Skeletal muscle tissue (tissue), 3 donors: ENCODE measurements at regions not wholly inside any gene's neighbourhood (a gene's known extent, or its start where the extent isn't known, plus 50 kb on each side); places are given as distances from the start of the nearest gene placed in this dataset.

Source experiments
- H3K27ac ChIP-seq: one replicate; pipeline ENCODE4 v1.7.0; 2013; ENCODE audit warnings: mild to moderate bottlenecking, low read depth, low read length, inconsistent platforms
- H3K27me3 ChIP-seq, 3 donors: one replicate each; pipeline ENCODE4 v1.7.0; 2013; ENCODE audit warnings: low read length in 3 of 3; ENCODE audit not compliant: control insufficient read depth in 3 of 3, insufficient read depth in 3 of 3
- H3K36me3 ChIP-seq, 3 donors: one replicate each; pipeline ENCODE4 v1.7.0; 2013; ENCODE audit warnings: low read length in 3 of 3; ENCODE audit not compliant: control insufficient read depth in 3 of 3, insufficient read depth in 3 of 3
- H3K4me1 ChIP-seq, 3 donors: one replicate each; pipeline ENCODE4 v1.7.0; 2013; ENCODE audit warnings: low read length in 3 of 3, mild to moderate bottlenecking in 3 of 3; ENCODE audit not compliant: control insufficient read depth in 3 of 3, insufficient read depth in 3 of 3
- H3K4me3 ChIP-seq, 3 donors: one replicate each; pipeline ENCODE4 v1.7.0; 2013; ENCODE audit warnings: low read length in 3 of 3
- H3K9ac ChIP-seq, 3 donors: one replicate each; pipeline ENCODE4 v1.7.0; 2013; ENCODE audit warnings: low read length in 3 of 3, mild to moderate bottlenecking in 3 of 3, moderate library complexity in 2 of 3, low read depth in 1 of 3
- H3K9me3 ChIP-seq, 3 donors: one replicate each; pipeline ENCODE4 v1.7.0; 2013; ENCODE audit warnings: low read length in 3 of 3; ENCODE audit not compliant: control insufficient read depth in 3 of 3
- donor health status: Osteomylitis.

- H3K36me3 ChIP-seq = no peaks in the 10 kb centered on the region
- no peak overlapping the region for H3K9ac ChIP-seq
- no peak overlapping the region for H3K4me3 ChIP-seq
- no peaks in the 10 kb centered on the region for H3K4me1 ChIP-seq
- H3K27me3 ChIP-seq = no peaks in the 10 kb centered on the region
- no peaks in the 10 kb centered on the region for H3K9me3 ChIP-seq
- no peak overlapping the region for H3K27ac ChIP-seq
These were observed 280.3 kb downstream of the OMA1 start for GRCh38 chr1:58266242-58266641.

DNA sequence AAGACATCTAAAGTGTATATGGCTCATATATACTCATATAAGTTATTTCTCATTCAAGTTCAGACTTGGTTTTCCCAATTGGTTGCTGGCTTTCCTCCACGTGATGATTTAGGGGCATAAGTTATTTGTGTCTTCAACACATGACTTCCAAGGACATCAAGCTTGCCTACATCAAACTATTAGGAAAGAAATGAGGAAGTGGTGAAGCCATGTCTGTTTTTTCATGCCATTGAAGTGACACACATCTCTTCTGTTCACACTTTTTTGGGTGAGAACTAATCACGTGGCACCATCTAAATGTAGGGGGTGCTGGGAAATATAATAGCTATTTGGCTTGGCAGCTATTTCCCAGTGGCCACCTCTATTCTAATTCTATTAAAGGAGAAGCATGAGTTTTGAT is 282.1 kb downstream of the OMA1 start:
- no peak overlapping the region for H3K4me3 ChIP-seq
- no peaks in the 10 kb centered on the region for H3K9me3 ChIP-seq
- H3K4me1 ChIP-seq = no peaks in the 10 kb centered on the region
- H3K27ac ChIP-seq = no peak overlapping the region
- no peak overlapping the region for H3K9ac ChIP-seq
- H3K36me3 ChIP-seq = no peaks in the 10 kb centered on the region
- H3K27me3 ChIP-seq = no peaks in the 10 kb centered on the region

- Histone ChIP-seq H3K4me3 (no peak overlapping the region), H3K27me3 (no peaks in the 10 kb centered on the region), H3K9me3 (no peaks in the 10 kb centered on the region), H3K9ac (no peak overlapping the region), H3K27ac (no peak overlapping the region), H3K36me3 (no peaks in the 10 kb centered on the region), H3K4me1 (no peaks in the 10 kb centered on the region)
These were observed 283.8 kb downstream of the OMA1 start for GRCh38 chr1:58262702-58263101.

GRCh38 chr1:58258082-58258481 is 288.4 kb downstream of the OMA1 start:
- H3K36me3 ChIP-seq = peaks cover 0 to 2% (median 0%) of the 10 kb centered on the region in 3 donors
- no peaks in the 10 kb centered on the region for H3K27me3 ChIP-seq
- no peak overlapping the region for H3K9ac ChIP-seq
- no peak overlapping the region for H3K27ac ChIP-seq
- no peaks in the 10 kb centered on the region for H3K9me3 ChIP-seq
- no peaks in the 10 kb centered on the region for H3K4me1 ChIP-seq
- no peak overlapping the region for H3K4me3 ChIP-seq

GRCh38 chr1:58257003-58257402 is 289.5 kb downstream of the OMA1 start:
- peaks cover 0 to 2% (median 0%) of the 10 kb centered on the region in 3 donors for H3K36me3 ChIP-seq
- no peaks in the 10 kb centered on the region for H3K9me3 ChIP-seq
- no peak overlapping the region for H3K9ac ChIP-seq
- H3K4me3 ChIP-seq = no peak overlapping the region
- no peaks in the 10 kb centered on the region for H3K27me3 ChIP-seq
- no peak overlapping the region for H3K27ac ChIP-seq
- no peaks in the 10 kb centered on the region for H3K4me1 ChIP-seq

GRCh38 chr1:58256546-58256945 is 290.0 kb downstream of the OMA1 start:
- Histone ChIP-seq H3K4me1 (no peaks in the 10 kb centered on the region), H3K27me3 (no peaks in the 10 kb centered on the region), H3K36me3 (peaks cover 0 to 2% (median 0%) of the 10 kb centered on the region in 3 donors), H3K9me3 (no peaks in the 10 kb centered on the region), H3K9ac (no peak overlapping the region), H3K4me3 (no peak overlapping the region), H3K27ac (no peak overlapping the region)

GRCh38 chr1:58256041-58256440 is 290.5 kb downstream of the OMA1 start:
- no peaks in the 10 kb centered on the region for H3K4me1 ChIP-seq
- no peak overlapping the region for H3K4me3 ChIP-seq
- no peaks in the 10 kb centered on the region for H3K27me3 ChIP-seq
- no peaks in the 10 kb centered on the region for H3K9me3 ChIP-seq
- no peak overlapping the region for H3K9ac ChIP-seq
- no peak overlapping the region for H3K27ac ChIP-seq
- H3K36me3 ChIP-seq = peaks cover 0 to 2% (median 0%) of the 10 kb centered on the region in 3 donors

DNA sequence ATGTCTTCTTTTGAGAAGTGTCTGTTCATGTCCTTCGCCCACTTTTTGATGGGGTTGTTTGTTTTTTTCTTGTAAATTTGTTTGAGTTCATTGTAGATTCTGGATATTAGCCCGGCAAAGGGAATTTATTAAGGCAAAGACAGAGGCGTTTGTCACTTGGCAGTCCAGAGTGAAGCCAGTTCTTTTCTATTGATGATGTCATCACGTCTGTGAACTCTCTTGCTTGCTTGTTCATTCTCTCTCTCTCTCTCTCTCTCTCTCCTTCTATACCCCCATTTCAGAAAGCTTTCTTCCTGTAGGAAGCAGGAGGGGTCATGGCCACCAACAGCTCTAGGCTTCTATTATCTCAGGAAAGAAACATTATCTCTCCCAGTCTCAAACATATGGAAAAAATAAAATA is 291.3 kb downstream of the OMA1 start:
- H3K4me1 ChIP-seq = peaks cover 0 to 5% (median 2%) of the 10 kb centered on the region in 3 donors
- H3K27ac ChIP-seq = no peak overlapping the region
- no peak overlapping the region for H3K9ac ChIP-seq
- no peaks in the 10 kb centered on the region for H3K9me3 ChIP-seq
- H3K27me3 ChIP-seq = peaks cover 6 to 7% (median 7%) of the 10 kb centered on the region in 3 donors
- peaks cover 0 to 2% (median 0%) of the 10 kb centered on the region in 3 donors for H3K36me3 ChIP-seq
- no peak overlapping the region for H3K4me3 ChIP-seq

GRCh38 chr1:58251430-58252073 is 295.0 kb downstream of the OMA1 start:
- Histone ChIP-seq H3K4me3 (no peak overlapping the region), H3K9me3 (no peaks in the 10 kb centered on the region), H3K36me3 (peaks cover 0 to 2% (median 0%) of the 10 kb centered on the region in 3 donors), H3K9ac (no peak overlapping the region), H3K27ac (no peak overlapping the region), H3K27me3 (peaks cover 30 to 35% (median 35%) of the 10 kb centered on the region in 3 donors), H3K4me1 (peaks cover 7 to 24% (median 13%) of the 10 kb centered on the region in 3 donors)

- no peaks in the 10 kb centered on the region for H3K9me3 ChIP-seq
- H3K4me1 ChIP-seq = peaks cover 7 to 24% (median 13%) of the 10 kb centered on the region in 3 donors
- no peaks in the 10 kb centered on the region for H3K36me3 ChIP-seq
- H3K27ac ChIP-seq = no peak overlapping the region
- H3K27me3 ChIP-seq = peaks cover 31 to 39% (median 36%) of the 10 kb centered on the region in 3 donors
- no peak overlapping the region for H3K4me3 ChIP-seq
- no peak overlapping the region for H3K9ac ChIP-seq
These were observed 296.0 kb downstream of the OMA1 start for GRCh38 chr1:58250587-58250948.
